ENCODE measurements at regions not wholly inside any gene's neighbourhood (a gene's known extent, or its start where the extent isn't known, plus 50 kb on each side); places are given as distances from the start of the nearest gene placed in this dataset.

GRCh38 chr5:74094096-74094781 lies 468.2 kb downstream of the ARHGEF28 start:
- no peak for DNase-seq (ENCODE audit: low read depth)

GRCh38 chr5:74093561-74093960 lies 467.6 kb downstream of the ARHGEF28 start:
- no peak for DNase-seq (ENCODE audit: low read depth)

GRCh38 chr5:74092766-74093165 lies 466.8 kb downstream of the ARHGEF28 start:
- DNase-seq (ENCODE audit: low read depth): no peak

GRCh38 chr5:74085782-74086181 lies 459.8 kb downstream of the ARHGEF28 start:
- no peak for DNase-seq (ENCODE audit: low read depth)

- no peak for DNase-seq (ENCODE audit: low read depth)
These were observed 459.2 kb downstream of the ARHGEF28 start for GRCh38 chr5:74085186-74085585.

- no peak for DNase-seq (ENCODE audit: low read depth)
These were observed 457.2 kb downstream of the ARHGEF28 start for GRCh38 chr5:74083096-74083791.

- DNase-seq (ENCODE audit: low read depth): no peak
These were observed 456.6 kb downstream of the ARHGEF28 start for GRCh38 chr5:74082512-74083055.

GRCh38 chr5:74081126-74081525 lies 455.1 kb downstream of the ARHGEF28 start:
- no peak for DNase-seq (ENCODE audit: low read depth)

- no peak for DNase-seq (ENCODE audit: low read depth)
These were observed 454.1 kb downstream of the ARHGEF28 start for GRCh38 chr5:74079971-74080556.

- no peak for DNase-seq (ENCODE audit: low read depth)
These were observed 449.8 kb downstream of the ARHGEF28 start for GRCh38 chr5:74075501-74076484.

- DNase-seq (ENCODE audit: low read depth): no peak
These were observed 448.1 kb downstream of the ARHGEF28 start for GRCh38 chr5:74074111-74074510.

- DNase-seq (ENCODE audit: low read depth): no peak
These were observed 447.3 kb downstream of the ARHGEF28 start for GRCh38 chr5:74073257-74073656.

GRCh38 chr5:74072646-74073045 lies 446.6 kb downstream of the ARHGEF28 start:
- no peak for DNase-seq (ENCODE audit: low read depth)

GRCh38 chr5:74070766-74071165 lies 444.8 kb downstream of the ARHGEF28 start:
- DNase-seq (ENCODE audit: low read depth): no peak

GRCh38 chr5:74069741-74070140 lies 443.7 kb downstream of the ARHGEF28 start:
- DNase-seq (ENCODE audit: low read depth): no peak

GRCh38 chr5:74067748-74068541 lies 441.9 kb downstream of the ARHGEF28 start:
- no peak for DNase-seq (ENCODE audit: low read depth)

GRCh38 chr5:74064911-74065310 lies 438.9 kb downstream of the ARHGEF28 start:
- no peak for DNase-seq (ENCODE audit: low read depth)

- DNase-seq (ENCODE audit: low read depth): no peak
These were observed 438.2 kb downstream of the ARHGEF28 start for GRCh38 chr5:74064225-74064624.

GRCh38 chr5:74063821-74064220 lies 437.8 kb downstream of the ARHGEF28 start:
- DNase-seq (ENCODE audit: low read depth): no peak

- no peak for DNase-seq (ENCODE audit: low read depth)
These were observed 437.4 kb downstream of the ARHGEF28 start for GRCh38 chr5:74063346-74063745.

- DNase-seq (ENCODE audit: low read depth): no peak
These were observed 435.3 kb downstream of the ARHGEF28 start for GRCh38 chr5:74061292-74061691.

Data from stimulated activated CD8-positive, alpha-beta memory T cell treated with anti-CD3 and anti-CD28 coated beads, Interleukin-4, amount 100 ng/mL, for 24 hours (primary cell).